B cell (primary cell): ENCODE measurements at regions not wholly inside any gene's neighbourhood (a gene's known extent, or its start where the extent isn't known, plus 50 kb on each side); places are given as distances from the start of the nearest gene placed in this dataset.

ENCODE experiments used
- CTCF ChIP-seq: fragments of 200-600 bp; IDR thresholded peaks from one replicate; pipeline ENCODE4 v1.8.0; 2022; ENCODE audit warnings: antibody characterized with exemption, mild to moderate bottlenecking
- EZH2 ChIP-seq: IDR thresholded peaks from 2 replicates; pipeline ENCODE4 v1.6.1; 2012; ENCODE audit warnings: borderline replicate concordance, low read depth, mild to moderate bottlenecking, moderate library complexity, low read length; ENCODE audit not compliant: insufficient read depth, poor library complexity, severe bottlenecking

- no peak for TF ChIP-seq CTCF
- TF ChIP-seq EZH2, result no peak
Observed at GRCh38 chr1:38498686-38499085, 360.9 kb downstream of the RRAGC start.
